CD8-positive, alpha-beta memory T cell (primary cell): ENCODE measurements at regions not wholly inside any gene's neighbourhood (a gene's known extent, or its start where the extent isn't known, plus 50 kb on each side); places are given as distances from the start of the nearest gene placed in this dataset.
"Not testable (repeated sequence)": the region's sequence is repeated elsewhere in the genome, so short reads cannot be mapped to it uniquely, and the experiment has no call there.

ENCODE experiments used
- CTCF ChIA-PET: fragments of 350-600 bp; sonication (Branson Sonifier 250); formaldehyde crosslinking; loops from one replicate; lab custom pipeline; 2021; ENCODE audit warnings: antibody characterized with exemption; lab: Charles Lee
- POLR2A ChIA-PET: fragments of 350-600 bp; sonication (Branson Sonifier 250); formaldehyde crosslinking; loops from one replicate; lab custom pipeline; 2021; ENCODE audit warnings: antibody characterized with exemption; lab: Charles Lee
- DNase-seq, 5 donors: peaks; one replicate each; pipeline versions ENCODE4 v3.0.0 to v3.0.0-alpha.2; 2020 to 2022; ENCODE audit warnings: mixed read lengths in 1 of 5
- H3K27ac ChIP-seq: one replicate; pipeline ENCODE4 v1.7.0; 2013; ENCODE audit warnings: low read depth, mild to moderate bottlenecking, low read length, moderate library complexity
- H3K27me3 ChIP-seq: 2 replicates; pipeline ENCODE4 v1.7.0; 2013; ENCODE audit warnings: low read length, mild to moderate bottlenecking; ENCODE audit not compliant: insufficient read depth, poor library complexity, severe bottlenecking
- H3K36me3 ChIP-seq: 2 replicates; pipeline ENCODE4 v1.7.0; 2013; ENCODE audit warnings: mild to moderate bottlenecking, low read length, moderate library complexity; ENCODE audit not compliant: insufficient read depth
- H3K4me1 ChIP-seq: 2 replicates; pipeline ENCODE4 v1.7.0; 2013; ENCODE audit warnings: mild to moderate bottlenecking, low read length, moderate library complexity; ENCODE audit not compliant: insufficient read depth
- H3K4me3 ChIP-seq: 2 replicates; pipeline ENCODE4 v1.7.0; 2013; ENCODE audit warnings: mild to moderate bottlenecking, low read length
- H3K9me3 ChIP-seq: 2 replicates; pipeline ENCODE4 v1.7.0; 2013; ENCODE audit warnings: mild to moderate bottlenecking, low read length
- H3K27ac Mint-ChIP-seq, 8 donors: one replicate each; pipeline ENCODE4 v1.8.0; 2020 to 2021; ENCODE audit warnings: mixed read lengths in 8 of 8, mild to moderate bottlenecking in 6 of 8, inconsistent platforms in 3 of 8, moderate library complexity in 3 of 8
- H3K27me3 Mint-ChIP-seq, 2 donors: one replicate each; pipeline ENCODE4 v1.8.0; 2020 to 2021; ENCODE audit warnings: mixed read lengths in 2 of 2, mild to moderate bottlenecking in 1 of 2, moderate library complexity in 1 of 2
- H3K36me3 Mint-ChIP-seq, 3 donors: one replicate each; pipeline ENCODE4 v1.8.0; 2020 to 2021; ENCODE audit warnings: mixed read lengths in 3 of 3, inconsistent platforms in 1 of 3, mild to moderate bottlenecking in 1 of 3
- H3K4me1 Mint-ChIP-seq, 3 donors: one replicate each; pipeline ENCODE4 v1.8.0; 2020 to 2021; ENCODE audit warnings: mixed read lengths in 3 of 3, inconsistent platforms in 1 of 3, mild to moderate bottlenecking in 1 of 3
- H3K4me3 Mint-ChIP-seq, 7 donors: one replicate each; pipeline ENCODE4 v1.8.0; 2020 to 2021; ENCODE audit warnings: mixed read lengths in 7 of 7, mild to moderate bottlenecking in 6 of 7, moderate library complexity in 4 of 7, inconsistent platforms in 2 of 7
- H3K9me3 Mint-ChIP-seq, 5 donors: one replicate each; pipeline ENCODE4 v1.8.0; 2020 to 2022; ENCODE audit warnings: mixed read lengths in 5 of 5, mild to moderate bottlenecking in 3 of 5, moderate library complexity in 2 of 5, inconsistent platforms in 1 of 5

DNA sequence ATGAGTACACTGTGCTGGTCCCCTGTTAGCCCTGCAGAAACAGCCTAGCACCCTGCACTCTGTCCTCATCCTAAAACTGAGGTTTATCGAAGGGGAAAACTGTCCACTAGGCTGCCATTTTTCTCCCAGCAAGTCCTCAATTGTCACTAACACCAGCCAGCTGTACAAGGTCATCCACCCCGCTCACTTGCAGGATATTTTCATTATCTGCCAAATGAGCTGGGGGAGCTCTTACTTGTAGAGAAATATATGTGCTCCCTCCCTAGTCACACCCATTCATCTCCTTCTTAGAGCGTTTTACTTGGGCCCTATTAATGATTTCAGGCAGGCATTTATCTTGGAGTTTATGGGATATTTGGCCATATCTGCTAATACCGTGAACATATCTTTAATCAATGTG lies 413.5 kb upstream of the NFE2L3 start:
- H3K4me3 Mint-ChIP-seq, result no peak overlapping the region
- Histone ChIP-seq H3K27ac (no peak overlapping the region), H3K27me3 (no peaks in the 10 kb centered on the region), H3K4me3 (no peak overlapping the region), H3K36me3 (no peaks in the 10 kb centered on the region), H3K4me1 (no peaks in the 10 kb centered on the region), H3K9me3 (no peaks in the 10 kb centered on the region)
- no peak for DNase-seq
- POLR2A ChIA-PET, result no interaction called here
- CTCF ChIA-PET, result no interaction called here
- no peaks in the 10 kb centered on the region for H3K36me3 Mint-ChIP-seq
- H3K9me3 Mint-ChIP-seq, result no peaks in the 10 kb centered on the region
- H3K4me1 Mint-ChIP-seq, result no peaks in the 10 kb centered on the region
- no peak overlapping the region for H3K27ac Mint-ChIP-seq
- peaks cover 12 to 45% of the 10 kb centered on the region in 2 donors for H3K27me3 Mint-ChIP-seq

DNA sequence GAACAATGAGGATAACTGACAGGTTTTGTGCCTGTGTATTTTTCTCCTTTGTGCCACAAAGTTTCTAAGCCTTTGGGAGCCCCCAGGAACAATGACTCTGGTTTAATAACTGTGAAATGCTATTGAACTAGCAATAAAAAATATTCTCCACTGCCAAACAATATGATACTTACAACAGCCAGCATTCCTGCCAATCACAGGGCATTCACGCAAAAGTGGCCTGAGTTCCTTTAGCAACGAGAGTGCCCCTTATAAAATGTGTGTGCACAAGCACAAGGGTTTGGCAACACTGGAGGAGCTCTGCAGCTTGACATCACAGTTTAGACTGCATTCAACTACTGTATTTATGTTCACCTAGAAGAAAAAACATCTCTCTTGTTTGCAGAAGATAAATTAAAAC lies 412.9 kb upstream of the NFE2L3 start:
- no peaks in the 10 kb centered on the region for H3K4me1 ChIP-seq
- no peak for DNase-seq
- no peak overlapping the region for H3K27ac ChIP-seq
- Mint-ChIP-seq H3K27me3 (peaks cover 12 to 46% of the 10 kb centered on the region in 2 donors), H3K4me3 (no peak overlapping the region), H3K36me3 (no peaks in the 10 kb centered on the region), H3K9me3 (no peaks in the 10 kb centered on the region), H3K4me1 (no peaks in the 10 kb centered on the region), H3K27ac (no peak overlapping the region)
- no peaks in the 10 kb centered on the region for H3K36me3 ChIP-seq
- no peak overlapping the region for H3K4me3 ChIP-seq
- ChIA-PET CTCF (no interaction called here), POLR2A (no interaction called here)
- H3K9me3 ChIP-seq, result no peaks in the 10 kb centered on the region
- H3K27me3 ChIP-seq, result no peaks in the 10 kb centered on the region

DNA sequence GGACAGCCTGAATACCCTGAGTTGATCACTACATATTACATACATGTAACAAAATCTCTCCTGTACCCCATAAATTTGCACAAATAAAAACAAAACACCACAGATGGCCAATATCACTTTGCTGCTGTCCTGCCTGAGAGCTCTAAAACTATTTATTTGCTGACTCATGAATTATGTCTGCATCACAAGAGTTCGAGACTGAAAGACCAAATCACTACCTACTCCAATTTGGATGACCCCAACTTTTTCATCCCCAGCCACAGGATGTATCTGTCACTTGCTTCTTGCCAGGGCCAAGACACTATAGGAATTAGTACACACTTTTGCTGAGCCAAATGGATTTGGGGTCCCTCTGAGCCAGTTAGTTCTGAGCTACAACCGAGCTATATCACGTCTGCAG lies 409.7 kb upstream of the NFE2L3 start:
- H3K27ac ChIP-seq, result no peak overlapping the region
- H3K4me3 ChIP-seq, result no peak overlapping the region
- no peaks in the 10 kb centered on the region for H3K4me1 ChIP-seq
- H3K36me3 ChIP-seq, result no peaks in the 10 kb centered on the region
- peaks cover 8 to 31% of the 10 kb centered on the region in 2 donors for H3K27me3 Mint-ChIP-seq
- POLR2A ChIA-PET, result no interaction called here
- H3K27me3 ChIP-seq, result no peaks in the 10 kb centered on the region
- H3K36me3 Mint-ChIP-seq, result no peaks in the 10 kb centered on the region
- CTCF ChIA-PET, result no interaction called here
- no peak overlapping the region for H3K4me3 Mint-ChIP-seq
- no peak for DNase-seq
- no peak overlapping the region for H3K27ac Mint-ChIP-seq
- no peaks in the 10 kb centered on the region for H3K9me3 ChIP-seq
- no peaks in the 10 kb centered on the region for H3K9me3 Mint-ChIP-seq
- no peaks in the 10 kb centered on the region for H3K4me1 Mint-ChIP-seq

GRCh38 chr7:25743670-25744451 lies 408.1 kb upstream of the NFE2L3 start:
- H3K27me3 Mint-ChIP-seq, result peaks cover 2 to 23% of the 10 kb centered on the region in 2 donors
- CTCF ChIA-PET, H3K27me3 ChIP-seq, DNase-seq, H3K4me1 ChIP-seq, POLR2A ChIA-PET, H3K9me3 Mint-ChIP-seq, H3K36me3 Mint-ChIP-seq, H3K4me3 ChIP-seq, H3K4me3 Mint-ChIP-seq, H3K27ac ChIP-seq, H3K36me3 ChIP-seq, H3K9me3 ChIP-seq, H3K27ac Mint-ChIP-seq, H3K4me1 Mint-ChIP-seq: not testable (repeated sequence)

DNA sequence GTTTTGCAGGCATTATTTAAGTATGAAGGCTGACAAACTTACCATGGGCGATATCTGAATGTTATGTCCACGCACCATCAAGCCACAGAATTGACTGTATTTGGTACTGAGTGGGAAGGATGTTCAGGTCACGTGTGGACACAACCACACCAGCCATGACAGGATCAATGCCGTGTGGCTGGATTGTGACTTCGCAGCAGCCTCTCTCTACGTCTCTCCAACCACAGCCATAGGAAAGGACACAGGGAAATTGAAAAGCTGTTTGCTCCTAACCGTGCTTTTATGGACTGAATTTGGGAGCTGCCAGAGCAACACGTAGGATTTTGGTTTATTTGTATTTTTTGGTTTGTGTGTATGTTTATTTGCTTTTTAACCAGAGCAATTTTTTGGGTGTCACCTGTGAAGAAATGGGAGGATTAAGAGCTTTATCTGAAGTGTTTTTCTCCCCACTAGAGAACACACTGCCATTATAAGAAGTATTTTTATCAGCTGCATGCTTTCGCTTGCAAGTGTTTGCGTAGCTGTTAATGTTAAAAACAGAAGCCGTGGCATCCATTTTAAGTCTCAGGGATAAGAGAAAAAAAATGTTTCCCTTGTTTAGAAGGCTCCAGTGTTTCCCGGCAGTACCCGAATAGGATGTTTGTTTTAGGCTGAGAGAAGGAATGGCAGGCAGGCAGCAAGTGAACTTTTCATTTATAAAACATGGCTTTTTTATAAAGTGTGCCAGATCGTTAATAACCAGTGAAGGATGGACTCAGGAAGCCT lies 401.1 kb upstream of the NFE2L3 start:
- H3K36me3 ChIP-seq, result no peaks in the 10 kb centered on the region
- CTCF ChIA-PET, result no interaction called here
- no peaks in the 10 kb centered on the region for H3K27me3 ChIP-seq
- H3K4me1 ChIP-seq, result no peaks in the 10 kb centered on the region
- H3K27me3 Mint-ChIP-seq, result peaks cover 0 to 18% of the 10 kb centered on the region in 2 donors
- no peak for DNase-seq
- no peaks in the 10 kb centered on the region for H3K4me1 Mint-ChIP-seq
- H3K4me3 ChIP-seq, result no peak overlapping the region
- H3K9me3 Mint-ChIP-seq, result no peaks in the 10 kb centered on the region
- no peak overlapping the region for H3K27ac Mint-ChIP-seq
- no peaks in the 10 kb centered on the region for H3K9me3 ChIP-seq
- no peaks in the 10 kb centered on the region for H3K36me3 Mint-ChIP-seq
- no peak overlapping the region for H3K4me3 Mint-ChIP-seq
- no peak overlapping the region for H3K27ac ChIP-seq
- POLR2A ChIA-PET, result no interaction called here

- CTCF ChIA-PET, result no interaction called here
- no peaks in the 10 kb centered on the region for H3K36me3 Mint-ChIP-seq
- Histone ChIP-seq H3K4me3 (no peak overlapping the region), H3K27ac (no peak overlapping the region), H3K27me3 (no peaks in the 10 kb centered on the region), H3K36me3 (no peaks in the 10 kb centered on the region), H3K9me3 (no peaks in the 10 kb centered on the region), H3K4me1 (no peaks in the 10 kb centered on the region)
- H3K4me1 Mint-ChIP-seq, result no peaks in the 10 kb centered on the region
- POLR2A ChIA-PET, result no interaction called here
- H3K9me3 Mint-ChIP-seq, result no peaks in the 10 kb centered on the region
- peaks cover 0 to 18% of the 10 kb centered on the region in 2 donors for H3K27me3 Mint-ChIP-seq
- H3K4me3 Mint-ChIP-seq, result no peak overlapping the region
- no peak overlapping the region for H3K27ac Mint-ChIP-seq
- no peak for DNase-seq
These were observed 399.8 kb upstream of the NFE2L3 start for GRCh38 chr7:25752154-25752553.

- Mint-ChIP-seq H3K27me3 (peaks cover 0 to 18% of the 10 kb centered on the region in 2 donors), H3K27ac (no peak overlapping the region), H3K36me3 (no peaks in the 10 kb centered on the region), H3K9me3 (no peaks in the 10 kb centered on the region), H3K4me1 (no peaks in the 10 kb centered on the region), H3K4me3 (no peak overlapping the region)
- Histone ChIP-seq H3K27ac (no peak overlapping the region), H3K27me3 (no peaks in the 10 kb centered on the region), H3K9me3 (no peaks in the 10 kb centered on the region), H3K4me1 (no peaks in the 10 kb centered on the region), H3K36me3 (no peaks in the 10 kb centered on the region), H3K4me3 (no peak overlapping the region)
- CTCF ChIA-PET, result no interaction called here
- POLR2A ChIA-PET, result no interaction called here
- no peak for DNase-seq
These were observed 398.8 kb upstream of the NFE2L3 start for GRCh38 chr7:25752967-25753791.

DNA sequence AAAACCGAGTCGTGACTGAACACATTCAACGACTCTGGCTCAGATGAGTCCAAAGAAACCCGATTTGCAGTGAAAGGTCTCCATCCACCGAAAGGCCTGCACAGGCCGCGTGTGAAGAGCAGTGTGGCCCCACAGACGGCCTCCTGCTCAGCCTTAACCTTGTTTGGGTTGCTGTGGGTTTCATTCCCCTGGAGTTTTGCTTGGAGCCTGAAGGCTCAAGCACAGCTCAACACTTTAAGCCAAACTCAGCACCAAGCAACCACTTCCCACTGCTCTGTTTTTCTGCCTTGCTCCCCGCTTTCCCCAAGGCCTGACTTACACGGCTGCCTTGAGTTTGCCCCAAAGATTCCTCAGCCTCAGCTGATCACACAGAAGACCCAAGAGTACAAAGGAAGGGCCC lies 398.2 kb upstream of the NFE2L3 start:
- POLR2A ChIA-PET, result no interaction called here
- Histone ChIP-seq H3K4me1 (no peaks in the 10 kb centered on the region), H3K9me3 (no peaks in the 10 kb centered on the region), H3K27ac (no peak overlapping the region), H3K36me3 (no peaks in the 10 kb centered on the region), H3K4me3 (no peak overlapping the region), H3K27me3 (no peaks in the 10 kb centered on the region)
- H3K4me1 Mint-ChIP-seq, result no peaks in the 10 kb centered on the region
- DNase-seq, result no peak
- H3K27ac Mint-ChIP-seq, result no peak overlapping the region
- H3K9me3 Mint-ChIP-seq, result no peaks in the 10 kb centered on the region
- no peak overlapping the region for H3K4me3 Mint-ChIP-seq
- H3K27me3 Mint-ChIP-seq, result peaks cover 0 to 18% of the 10 kb centered on the region in 2 donors
- no peaks in the 10 kb centered on the region for H3K36me3 Mint-ChIP-seq
- CTCF ChIA-PET, result no interaction called here
